Stimulated activated naive CD4-positive, alpha-beta T cell (primary cell): ENCODE measurements at regions not wholly inside any gene's neighbourhood (a gene's known extent, or its start where the extent isn't known, plus 50 kb on each side); places are given as distances from the start of the nearest gene placed in this dataset.

Experiments used
- DNase-seq, 6 experiments: peaks; one replicate each; lab custom pipeline; 2025; lab: John Stamatoyannopoulos, UW

- DNase-seq = no peak
Measured at GRCh38 chr3:64464955-64465354, 222.8 kb downstream of the ADAMTS9 start.

- DNase-seq = no peak
Measured at GRCh38 chr3:64463981-64464380, 223.8 kb downstream of the ADAMTS9 start.

GRCh38 chr3:64462203-64462602 is 225.6 kb downstream of the ADAMTS9 start:
- no peak for DNase-seq

GRCh38 chr3:64460877-64461276 is 226.9 kb downstream of the ADAMTS9 start:
- DNase-seq = no peak

- no peak for DNase-seq
Measured at GRCh38 chr3:64460141-64460730, 227.6 kb downstream of the ADAMTS9 start.

GRCh38 chr3:64459711-64460110 is 228.1 kb downstream of the ADAMTS9 start:
- DNase-seq = no peak

- no peak for DNase-seq
Measured at GRCh38 chr3:64457811-64458210, 230.0 kb downstream of the ADAMTS9 start.

GRCh38 chr3:64456674-64457073 is 231.1 kb downstream of the ADAMTS9 start:
- DNase-seq = no peak

GRCh38 chr3:64455351-64455750 is 230.1 kb upstream of the PRICKLE2 start:
- DNase-seq = no peak

- DNase-seq = no peak
Measured at GRCh38 chr3:64454768-64455167, 229.5 kb upstream of the PRICKLE2 start.

GRCh38 chr3:64454179-64454578 is 228.9 kb upstream of the PRICKLE2 start:
- no peak for DNase-seq

GRCh38 chr3:64451283-64452012 is 226.2 kb upstream of the PRICKLE2 start:
- DNase-seq = no peak

GRCh38 chr3:64450396-64450956 is 225.2 kb upstream of the PRICKLE2 start:
- DNase-seq = no peak

GRCh38 chr3:64449026-64449425 is 223.8 kb upstream of the PRICKLE2 start:
- no peak for DNase-seq

- no peak for DNase-seq
Measured at GRCh38 chr3:64445944-64446300, 220.7 kb upstream of the PRICKLE2 start.

- DNase-seq = no peak
Measured at GRCh38 chr3:64445109-64445943, 220.1 kb upstream of the PRICKLE2 start.

GRCh38 chr3:64444490-64445108 is 219.3 kb upstream of the PRICKLE2 start:
- no peak for DNase-seq

- DNase-seq = no peak
Measured at GRCh38 chr3:64443546-64444381, 218.5 kb upstream of the PRICKLE2 start.

GRCh38 chr3:64441861-64442260 is 216.6 kb upstream of the PRICKLE2 start:
- DNase-seq = no peak

- no peak for DNase-seq
Measured at GRCh38 chr3:64440498-64440897, 215.2 kb upstream of the PRICKLE2 start.

- no peak for DNase-seq
Measured at GRCh38 chr3:64438812-64439211, 213.5 kb upstream of the PRICKLE2 start.
